ENCODE measurements at regions not wholly inside any gene's neighbourhood (a gene's known extent, or its start where the extent isn't known, plus 50 kb on each side); places are given as distances from the start of the nearest gene placed in this dataset.

GRCh38 chr11:119545978-119546915 is 123.3 kb upstream of the THY1 start:
- DNase-seq, result no peak

GRCh38 chr11:119540370-119541125 is 117.6 kb upstream of the THY1 start:
- DNase-seq, result no peak

GRCh38 chr11:119539583-119539982 is 116.6 kb upstream of the THY1 start:
- DNase-seq, result no peak

GRCh38 chr11:119538753-119539152 is 115.8 kb upstream of the THY1 start:
- DNase-seq, result no peak

- no peak for DNase-seq
These were observed 114.6 kb upstream of the THY1 start for GRCh38 chr11:119537306-119538253.

GRCh38 chr11:119536801-119537200 is 113.8 kb upstream of the THY1 start:
- no peak for DNase-seq

GRCh38 chr11:119533921-119534736 is 111.2 kb upstream of the THY1 start:
- peak; percentile 78 for DNase-seq

GRCh38 chr11:119533462-119533861 is 110.5 kb upstream of the THY1 start:
- no peak for DNase-seq

GRCh38 chr11:119532551-119532950 is 109.6 kb upstream of the THY1 start:
- DNase-seq, result no peak

- no peak for DNase-seq
These were observed 108.7 kb upstream of the THY1 start for GRCh38 chr11:119531623-119532022.

- no peak for DNase-seq
These were observed 108.1 kb upstream of the THY1 start for GRCh38 chr11:119531056-119531455.

GRCh38 chr11:119530509-119530908 is 107.5 kb upstream of the THY1 start:
- DNase-seq, result no peak

GRCh38 chr11:119529936-119530335 is 107.0 kb upstream of the THY1 start:
- DNase-seq, result no peak

GRCh38 chr11:119529063-119529845 is 106.3 kb upstream of the THY1 start:
- DNase-seq, result no peak

- no peak for DNase-seq
These were observed 102.9 kb upstream of the THY1 start for GRCh38 chr11:119525867-119526196.

GRCh38 chr11:119525180-119525866 is 102.4 kb upstream of the THY1 start:
- no peak for DNase-seq

- no peak for DNase-seq
These were observed 100.7 kb upstream of the THY1 start for GRCh38 chr11:119523539-119524157.

- DNase-seq, result no peak
These were observed 99.6 kb upstream of the THY1 start for GRCh38 chr11:119522609-119523008.

GRCh38 chr11:119521551-119521950 is 98.6 kb upstream of the THY1 start:
- no peak for DNase-seq

GRCh38 chr11:119520966-119521365 is 98.0 kb upstream of the THY1 start:
- no peak for DNase-seq
